ENCODE measurements at regions not wholly inside any gene's neighbourhood (a gene's known extent, or its start where the extent isn't known, plus 50 kb on each side); places are given as distances from the start of the nearest gene placed in this dataset.
"Not testable (repeated sequence)": the region's sequence is repeated elsewhere in the genome, so short reads cannot be mapped to it uniquely, and the experiment has no call there.

- TF ChIP-seq CTCF (IDR thresholded peaks at IDR 0.05; ENCODE audit: insufficient read depth, low read depth, low read length, missing control alignments): no peak
- H3K4me3 ChIP-seq (ENCODE audit: low read depth, low read length): no peak overlapping the region
- no peak for DNase-seq (ENCODE audit: low read depth)
Observed at GRCh38 chr2:12918835-12919445, 202.2 kb downstream of the TRIB2 start.

GRCh38 chr2:12921321-12921720 is 204.6 kb downstream of the TRIB2 start:
- no peak overlapping the region for H3K4me3 ChIP-seq (ENCODE audit: low read depth, low read length)
- no peak for DNase-seq (ENCODE audit: low read depth)
- TF ChIP-seq CTCF (IDR thresholded peaks at IDR 0.05; ENCODE audit: insufficient read depth, low read depth, low read length, missing control alignments): no peak

- H3K4me3 ChIP-seq (ENCODE audit: low read depth, low read length): no peak overlapping the region
- TF ChIP-seq CTCF (IDR thresholded peaks at IDR 0.05; ENCODE audit: insufficient read depth, low read depth, low read length, missing control alignments): no peak
- no peak for DNase-seq (ENCODE audit: low read depth)
Observed at GRCh38 chr2:12923907-12924610, 207.3 kb downstream of the TRIB2 start.

GRCh38 chr2:12926641-12927040 is 209.9 kb downstream of the TRIB2 start:
- not testable (repeated sequence) for DNase-seq (ENCODE audit: low read depth); H3K4me3 ChIP-seq (ENCODE audit: low read depth, low read length)

- DNase-seq (ENCODE audit: low read depth): no peak
- TF ChIP-seq CTCF (IDR thresholded peaks at IDR 0.05; ENCODE audit: insufficient read depth, low read depth, low read length, missing control alignments): no peak
- no peak overlapping the region for H3K4me3 ChIP-seq (ENCODE audit: low read depth, low read length)
Observed at GRCh38 chr2:12928197-12928774, 211.6 kb downstream of the TRIB2 start.

GRCh38 chr2:12928775-12929401 is 212.2 kb downstream of the TRIB2 start:
- TF ChIP-seq CTCF (IDR thresholded peaks at IDR 0.05; ENCODE audit: insufficient read depth, low read depth, low read length, missing control alignments): no peak
- no peak overlapping the region for H3K4me3 ChIP-seq (ENCODE audit: low read depth, low read length)
- DNase-seq (ENCODE audit: low read depth): no peak

- H3K4me3 ChIP-seq (ENCODE audit: low read depth, low read length): no peak overlapping the region
- no peak for DNase-seq (ENCODE audit: low read depth)
- TF ChIP-seq CTCF (IDR thresholded peaks at IDR 0.05; ENCODE audit: insufficient read depth, low read depth, low read length, missing control alignments): no peak
Observed at GRCh38 chr2:12929758-12930157, 213.0 kb downstream of the TRIB2 start.
